D721Med (cell line): ENCODE measurements at regions not wholly inside any gene's neighbourhood (a gene's known extent, or its start where the extent isn't known, plus 50 kb on each side); places are given as distances from the start of the nearest gene placed in this dataset.

Source experiments
- DNase-seq: peaks from one replicate; pipeline ENCODE4 v3.0.0; 2011; ENCODE audit warnings: low spot score; ENCODE audit not compliant: insufficient read length
- FAIRE-seq: peaks from 2 replicates; lab custom pipeline; 2011; peaks lifted over from hg19 to GRCh38; lab: Jason Lieb, UNC
- CTCF ChIP-seq: IDR thresholded peaks from 2 replicates; pipeline ENCODE4 v1.5.1; 2012; ENCODE audit warnings: mild to moderate bottlenecking, control low read depth; ENCODE audit not compliant: insufficient read depth; ENCODE audit errors: missing control alignments

GRCh38 chrX:40152741-40153344 is 55.1 kb upstream of the BCOR start:
- no peak for FAIRE-seq
- TF ChIP-seq CTCF = no peak
- DNase-seq = no peak

- FAIRE-seq (no peak), DNase-seq (no peak)
- TF ChIP-seq CTCF = no peak
These were observed 54.5 kb upstream of the BCOR start for GRCh38 chrX:40152173-40152711.

GRCh38 chrX:40151211-40152172 is 53.7 kb upstream of the BCOR start:
- DNase-seq (no peak), FAIRE-seq (no peak)
- TF ChIP-seq CTCF = no peak

GRCh38 chrX:40150503-40150902 is 52.7 kb upstream of the BCOR start:
- no peak for DNase-seq
- no peak for TF ChIP-seq CTCF
- FAIRE-seq = no peak

GRCh38 chrX:40149286-40150175 is 51.8 kb upstream of the BCOR start:
- no peak for FAIRE-seq
- no peak for DNase-seq
- TF ChIP-seq CTCF = no peak

- FAIRE-seq (peak; percentile 25), DNase-seq (no peak)
- no peak for TF ChIP-seq CTCF
These were observed 50.9 kb upstream of the BCOR start for GRCh38 chrX:40148385-40149285.
